RWPE2 (cell line): ENCODE measurements at regions not wholly inside any gene's neighbourhood (a gene's known extent, or its start where the extent isn't known, plus 50 kb on each side); places are given as distances from the start of the nearest gene placed in this dataset.
A peak's percentile ranks its signal among the peaks of the same experiment; 100 is the strongest.

Experiments
- ATAC-seq: fragments of 200-7000 bp; cut with Tn5 transposase; 3 replicates; pipeline ENCODE4 v1.9.1; 2021; ENCODE audit warnings: low read depth
- DNase-seq: peaks from one replicate; pipeline ENCODE4 v3.0.0-alpha.2; 2020; ENCODE audit warnings: low spot score
- H3K27ac ChIP-seq: fragments of 450-650 bp; 2 replicates; pipeline ENCODE4 v1.5.1; 2017; ENCODE audit warnings: mild to moderate bottlenecking; ENCODE audit not compliant: poor library complexity, severe bottlenecking
- H3K27me3 ChIP-seq: fragments of 250-450 bp; sonication (Bioruptor Pico); 2 replicates; pipeline ENCODE4 v1.5.1; 2021; ENCODE audit warnings: mild to moderate bottlenecking, moderate library complexity; ENCODE audit not compliant: insufficient read depth, poor library complexity, severe bottlenecking
- H3K36me3 ChIP-seq: fragments of 250-450 bp; sonication (Bioruptor Pico); 2 replicates; pipeline ENCODE4 v1.5.1; 2020; ENCODE audit warnings: low read depth, mild to moderate bottlenecking, moderate library complexity
- H3K4me1 ChIP-seq: fragments of 250-450 bp; sonication (Bioruptor Pico); 2 replicates; pipeline ENCODE4 v1.5.1; 2021; ENCODE audit warnings: mild to moderate bottlenecking, moderate library complexity; ENCODE audit not compliant: insufficient read depth, poor library complexity, severe bottlenecking
- H3K4me3 ChIP-seq: fragments of 250-450 bp; sonication (Bioruptor Pico); 2 replicates; pipeline ENCODE4 v1.5.1; 2021; ENCODE audit warnings: mild to moderate bottlenecking, moderate library complexity; ENCODE audit not compliant: severe bottlenecking
- H3K9me3 ChIP-seq: fragments of 250-450 bp; sonication (Bioruptor Pico); 2 replicates; pipeline ENCODE4 v1.5.1; 2021; ENCODE audit warnings: mild to moderate bottlenecking, moderate library complexity; ENCODE audit not compliant: severe bottlenecking
- TF ChIP-seq, protein P1 (sequence below): fragments of 450-650 bp; IDR thresholded peaks from one replicate; pipeline ENCODE4 v1.5.1; 2017; ENCODE audit warnings: mild to moderate bottlenecking, moderate library complexity; ENCODE audit not compliant: poor library complexity, severe bottlenecking

DNA sequence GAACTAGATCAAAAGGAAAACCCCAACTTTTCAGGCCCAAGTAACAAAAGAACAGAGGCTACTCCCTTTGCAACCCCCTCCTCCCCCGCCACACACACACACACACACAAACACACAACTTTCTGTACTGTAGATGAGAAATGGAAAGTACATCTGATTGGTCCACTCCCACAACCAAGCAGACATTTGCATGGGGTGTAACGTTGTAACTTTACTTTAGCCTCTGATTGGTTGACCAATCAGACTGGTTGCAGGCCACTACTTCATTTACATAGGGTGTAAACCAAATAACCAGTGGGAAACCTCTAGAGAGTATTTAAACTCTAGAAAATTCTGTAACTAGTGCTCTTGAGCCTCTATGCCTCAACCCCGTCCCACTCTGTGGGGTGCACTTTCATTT, 425.5 kb downstream of the GXYLT1 start:
- Histone ChIP-seq H3K9me3 (no peaks in the 10 kb centered on the region), H3K27ac (no peak overlapping the region), H3K27me3 (no peaks in the 10 kb centered on the region), H3K4me1 (no peaks in the 10 kb centered on the region), H3K4me3 (no peak overlapping the region), H3K36me3 (no peaks in the 10 kb centered on the region)
- DNase-seq (no peak), ATAC-seq (no peak)
- TF ChIP-seq, protein P1, sequence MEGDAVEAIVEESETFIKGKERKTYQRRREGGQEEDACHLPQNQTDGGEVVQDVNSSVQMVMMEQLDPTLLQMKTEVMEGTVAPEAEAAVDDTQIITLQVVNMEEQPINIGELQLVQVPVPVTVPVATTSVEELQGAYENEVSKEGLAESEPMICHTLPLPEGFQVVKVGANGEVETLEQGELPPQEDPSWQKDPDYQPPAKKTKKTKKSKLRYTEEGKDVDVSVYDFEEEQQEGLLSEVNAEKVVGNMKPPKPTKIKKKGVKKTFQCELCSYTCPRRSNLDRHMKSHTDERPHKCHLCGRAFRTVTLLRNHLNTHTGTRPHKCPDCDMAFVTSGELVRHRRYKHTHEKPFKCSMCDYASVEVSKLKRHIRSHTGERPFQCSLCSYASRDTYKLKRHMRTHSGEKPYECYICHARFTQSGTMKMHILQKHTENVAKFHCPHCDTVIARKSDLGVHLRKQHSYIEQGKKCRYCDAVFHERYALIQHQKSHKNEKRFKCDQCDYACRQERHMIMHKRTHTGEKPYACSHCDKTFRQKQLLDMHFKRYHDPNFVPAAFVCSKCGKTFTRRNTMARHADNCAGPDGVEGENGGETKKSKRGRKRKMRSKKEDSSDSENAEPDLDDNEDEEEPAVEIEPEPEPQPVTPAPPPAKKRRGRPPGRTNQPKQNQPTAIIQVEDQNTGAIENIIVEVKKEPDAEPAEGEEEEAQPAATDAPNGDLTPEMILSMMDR: no peak

DNA sequence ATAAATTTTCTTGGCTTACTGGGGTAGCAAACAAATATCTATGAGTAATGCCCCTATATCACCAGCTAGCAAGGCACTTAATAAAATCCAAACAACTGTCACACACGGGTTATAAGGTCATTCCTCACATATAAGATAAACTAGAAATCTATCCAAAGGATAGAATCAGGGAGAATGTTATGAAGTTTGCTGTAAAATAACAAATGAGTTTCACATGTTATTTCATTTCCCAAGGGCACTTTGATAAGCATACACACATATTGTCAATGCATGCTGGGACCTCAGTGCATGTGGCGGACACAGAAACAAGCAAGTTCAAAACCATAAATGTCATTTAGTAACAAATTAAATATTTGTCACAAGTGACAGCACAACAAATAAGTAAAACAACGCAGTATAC, 429.4 kb downstream of the GXYLT1 start:
- no peaks in the 10 kb centered on the region for H3K27me3 ChIP-seq
- TF ChIP-seq, protein P1: no peak
- no peaks in the 10 kb centered on the region for H3K36me3 ChIP-seq
- no peaks in the 10 kb centered on the region for H3K9me3 ChIP-seq
- no peaks in the 10 kb centered on the region for H3K4me1 ChIP-seq
- H3K27ac ChIP-seq: no peak overlapping the region
- DNase-seq (no peak), ATAC-seq (no peak)
- no peak overlapping the region for H3K4me3 ChIP-seq

DNA sequence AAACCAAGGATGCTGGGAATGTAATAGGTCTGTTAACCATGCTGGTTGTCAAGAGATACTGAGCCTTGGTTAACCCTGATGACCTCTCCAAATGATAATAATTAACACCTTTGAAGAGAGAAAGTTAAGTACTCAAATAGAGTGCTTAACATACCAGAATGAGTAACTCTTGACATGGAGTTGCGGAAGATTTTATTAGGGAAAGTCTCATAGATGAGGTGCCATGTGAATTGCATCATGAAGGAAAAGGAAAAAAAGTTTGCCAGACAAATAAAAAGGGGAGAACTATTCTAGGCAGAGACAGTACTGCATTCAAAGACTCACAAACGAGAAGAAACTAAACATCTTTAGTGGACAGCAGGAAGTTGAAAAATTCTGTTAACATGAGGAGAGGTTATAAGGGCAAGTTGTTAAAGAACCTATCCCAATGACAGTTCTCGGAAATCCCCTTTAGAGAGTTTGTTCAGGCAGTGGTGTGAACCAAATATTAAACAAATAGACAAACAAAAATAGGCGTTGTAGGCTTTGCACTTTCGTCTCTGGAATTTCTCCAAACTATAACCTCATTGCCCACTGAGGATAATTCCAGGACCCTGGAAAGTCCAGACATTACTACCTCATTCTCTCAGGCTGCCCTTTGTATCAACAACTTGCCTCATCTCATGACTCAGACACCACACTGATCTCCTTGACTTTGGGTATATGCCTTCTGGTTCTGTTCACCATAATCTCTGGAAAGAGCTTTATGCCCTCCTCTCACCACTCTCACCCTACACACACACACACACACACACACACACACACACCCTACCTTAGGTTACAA, 435.0 kb downstream of the GXYLT1 start:
- no peak for DNase-seq
- H3K36me3 ChIP-seq: no peaks in the 10 kb centered on the region
- no peaks in the 10 kb centered on the region for H3K4me1 ChIP-seq
- no peak overlapping the region for H3K27ac ChIP-seq
- no peaks in the 10 kb centered on the region for H3K27me3 ChIP-seq
- H3K9me3 ChIP-seq: no peaks in the 10 kb centered on the region
- TF ChIP-seq, protein P1: no peak
- ATAC-seq: peak; percentile 35; the same call in 1 of the 3 replicates
- no peak overlapping the region for H3K4me3 ChIP-seq

DNA sequence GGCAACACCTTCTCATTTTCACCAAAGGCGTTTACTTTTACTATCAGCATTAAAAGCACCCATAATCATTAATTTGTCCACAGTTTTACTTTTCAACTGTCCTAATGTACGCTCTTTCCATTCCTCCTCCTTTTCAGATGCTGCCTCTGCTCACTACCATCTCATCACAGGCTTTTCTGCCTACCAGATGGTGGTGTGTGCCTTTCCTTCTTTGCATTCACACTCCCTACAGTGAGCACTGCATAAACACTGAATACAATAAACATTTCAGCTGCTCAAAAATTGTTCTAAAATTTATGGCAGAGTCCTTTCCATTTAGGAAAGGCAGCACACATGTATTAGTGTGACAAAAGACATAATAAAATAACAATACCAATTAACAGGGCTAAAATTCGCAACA, 435.7 kb downstream of the GXYLT1 start:
- Histone ChIP-seq H3K36me3 (no peaks in the 10 kb centered on the region), H3K27ac (no peak overlapping the region), H3K27me3 (no peaks in the 10 kb centered on the region), H3K4me1 (no peaks in the 10 kb centered on the region), H3K9me3 (no peaks in the 10 kb centered on the region), H3K4me3 (no peak overlapping the region)
- TF ChIP-seq, protein P1: no peak
- ATAC-seq (no peak), DNase-seq (no peak)

DNA sequence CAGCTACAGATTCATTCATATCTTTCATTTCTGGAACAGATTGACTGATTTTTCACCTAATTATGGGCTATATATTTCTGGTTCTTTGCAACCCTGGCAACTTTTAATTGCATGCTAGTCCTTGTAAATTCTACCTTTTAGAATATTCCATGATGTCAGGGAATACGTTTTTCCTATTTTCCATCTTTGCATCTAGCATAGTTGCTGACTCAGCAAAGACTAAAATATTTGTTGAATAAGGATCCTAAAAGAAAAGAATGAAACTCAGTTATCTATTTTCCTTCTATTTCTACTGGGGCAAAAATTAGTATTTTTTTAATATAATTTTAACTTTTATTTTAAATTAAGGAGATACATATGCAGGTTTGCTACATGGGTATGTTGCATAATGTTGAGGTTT, 438.3 kb downstream of the GXYLT1 start:
- DNase-seq: no peak
- Histone ChIP-seq H3K36me3 (no peaks in the 10 kb centered on the region), H3K4me1 (no peaks in the 10 kb centered on the region), H3K27ac (no peak overlapping the region), H3K4me3 (no peak overlapping the region), H3K27me3 (no peaks in the 10 kb centered on the region), H3K9me3 (no peaks in the 10 kb centered on the region)
- TF ChIP-seq, protein P1: no peak
- ATAC-seq: no peak
